NOMO-1 (cell line): ENCODE measurements at regions not wholly inside any gene's neighbourhood (a gene's known extent, or its start where the extent isn't known, plus 50 kb on each side); places are given as distances from the start of the nearest gene placed in this dataset.
"Not testable (repeated sequence)": the region's sequence is repeated elsewhere in the genome, so short reads cannot be mapped to it uniquely, and the experiment has no call there.

ENCODE experiments used
- DNase-seq, 2 experiments: peaks; one replicate each; lab custom pipeline; 2025; ENCODE audit not compliant: unreplicated experiment in 2 of 2; lab: John Stamatoyannopoulos, UW

- no peak for DNase-seq
Measured at GRCh38 chr7:42575171-42575570, 336.7 kb downstream of the C7orf25 start.

- DNase-seq = no peak
Measured at GRCh38 chr7:42574685-42575084, 337.2 kb downstream of the C7orf25 start.

GRCh38 chr7:42573881-42574672 is 337.1 kb upstream of the GLI3 start:
- DNase-seq = no peak

GRCh38 chr7:42572561-42572960 is 335.6 kb upstream of the GLI3 start:
- DNase-seq = no peak

- DNase-seq = no peak
Measured at GRCh38 chr7:42572056-42572455, 335.0 kb upstream of the GLI3 start.

- DNase-seq = no peak
Measured at GRCh38 chr7:42570944-42571343, 333.9 kb upstream of the GLI3 start.

- no peak for DNase-seq
Measured at GRCh38 chr7:42567051-42567450, 330.0 kb upstream of the GLI3 start.

GRCh38 chr7:42561797-42562196 is 324.8 kb upstream of the GLI3 start:
- DNase-seq = no peak

GRCh38 chr7:42560866-42561265 is 323.9 kb upstream of the GLI3 start:
- no peak for DNase-seq

GRCh38 chr7:42554932-42555331 is 317.9 kb upstream of the GLI3 start:
- not testable (repeated sequence) for DNase-seq

- DNase-seq = no peak
Measured at GRCh38 chr7:42552227-42552626, 315.2 kb upstream of the GLI3 start.

- DNase-seq = no peak
Measured at GRCh38 chr7:42550706-42551470, 313.9 kb upstream of the GLI3 start.

- no peak for DNase-seq
Measured at GRCh38 chr7:42549866-42550485, 313.0 kb upstream of the GLI3 start.

GRCh38 chr7:42548816-42549611 is 312.0 kb upstream of the GLI3 start:
- DNase-seq = no peak

- no peak for DNase-seq
Measured at GRCh38 chr7:42545049-42545724, 308.2 kb upstream of the GLI3 start.

- DNase-seq = no peak
Measured at GRCh38 chr7:42543953-42544352, 306.9 kb upstream of the GLI3 start.

GRCh38 chr7:42542446-42542845 is 305.4 kb upstream of the GLI3 start:
- DNase-seq = not testable (repeated sequence)

GRCh38 chr7:42534441-42534840 is 297.4 kb upstream of the GLI3 start:
- no peak for DNase-seq

- no peak for DNase-seq
Measured at GRCh38 chr7:42527004-42527403, 290.0 kb upstream of the GLI3 start.

GRCh38 chr7:42522227-42522991 is 285.4 kb upstream of the GLI3 start:
- DNase-seq = no peak
